RWPE1 (cell line): ENCODE measurements at regions not wholly inside any gene's neighbourhood (a gene's known extent, or its start where the extent isn't known, plus 50 kb on each side); places are given as distances from the start of the nearest gene placed in this dataset.

ENCODE experiments used
- CTCF ChIA-PET: fragments of 350-600 bp; sonication (Branson Sonifier 250); formaldehyde crosslinking; extraction: SDS; loops from one replicate; lab custom pipeline; 2021; lab: Yijun Ruan, JAX
- POLR2A ChIA-PET: fragments of 400-600 bp; formaldehyde crosslinking; extraction: SDS; loops from one replicate; lab custom pipeline; 2020; ENCODE audit warnings: antibody characterized with exemption; ENCODE audit not compliant: low non-redundant PET; lab: Yijun Ruan, JAX
- DNase-seq: peaks from one replicate; pipeline ENCODE4 v3.0.0; 2012; ENCODE audit warnings: low spot score
- H3K27ac ChIP-seq: fragments of 450-650 bp; 2 replicates; pipeline ENCODE4 v1.5.1; 2017
- CTCF ChIP-seq: fragments of 450-650 bp; conservative IDR thresholded peaks from 2 replicates; pipeline ENCODE4 v1.5.1; 2017; ENCODE audit warnings: low read depth, mild to moderate bottlenecking

DNA sequence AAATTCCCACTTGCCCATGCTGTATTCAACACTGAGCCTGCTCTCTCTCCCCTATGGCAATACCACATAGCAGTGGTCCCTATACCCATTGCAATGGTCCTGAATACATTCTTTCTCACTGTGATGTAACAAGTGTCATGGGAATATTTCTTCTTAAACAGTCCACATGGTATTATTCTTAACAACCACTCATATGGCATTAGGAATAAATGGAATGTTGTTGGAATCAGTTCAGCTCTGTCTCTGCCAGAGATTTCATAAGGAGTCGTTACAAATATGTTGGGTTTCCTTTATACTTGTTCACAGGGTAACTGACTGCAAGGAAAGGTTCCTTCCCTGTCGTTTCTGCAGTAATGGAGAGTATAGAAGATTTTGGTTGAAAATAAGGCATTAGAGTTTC is 128.3 kb upstream of the SPATA13 start:
- POLR2A ChIA-PET = no interaction called here

GRCh38 chr13:24032674-24033073 is 127.8 kb upstream of the SPATA13 start:
- CTCF ChIA-PET = interaction anchor here (1.1 kb wide), 1 partner anchor 13 kb away, joined by 4 read pairs; no protein-coding TSS in a partner anchor
- TF ChIP-seq CTCF = no peak
- POLR2A ChIA-PET = no interaction called here
- no peak for DNase-seq
- H3K27ac ChIP-seq = no peak overlapping the region

More for the DNA sequence above, 128.3 kb upstream of the SPATA13 start:
- TF ChIP-seq CTCF = no peak
- CTCF ChIA-PET = no interaction called here
- no peak for DNase-seq
- H3K27ac ChIP-seq = no peak overlapping the region

GRCh38 chr13:24033527-24034302 is 126.8 kb upstream of the SPATA13 start:
- no peak for TF ChIP-seq CTCF
- ChIA-PET CTCF (interaction anchor here (0.7 to 1.1 kb wide), 2 partner anchors 14 to 192 kb away, joined by 3 to 4 read pairs; no protein-coding TSS in a partner anchor), POLR2A (no interaction called here)
- no peak for DNase-seq
- no peak overlapping the region for H3K27ac ChIP-seq

GRCh38 chr13:24035411-24035810 is 125.1 kb upstream of the SPATA13 start:
- TF ChIP-seq CTCF = no peak
- POLR2A ChIA-PET = no interaction called here
- no peak overlapping the region for H3K27ac ChIP-seq
- CTCF ChIA-PET = interaction anchor here (0.8 kb wide), 1 partner anchor 232 kb away, joined by 6 read pairs; no protein-coding TSS in a partner anchor
- DNase-seq = no peak

- POLR2A ChIA-PET = no interaction called here
- no peak overlapping the region for H3K27ac ChIP-seq
- no peak for DNase-seq
Observed at GRCh38 chr13:24036115-24036514, 124.4 kb upstream of the SPATA13 start.

DNA sequence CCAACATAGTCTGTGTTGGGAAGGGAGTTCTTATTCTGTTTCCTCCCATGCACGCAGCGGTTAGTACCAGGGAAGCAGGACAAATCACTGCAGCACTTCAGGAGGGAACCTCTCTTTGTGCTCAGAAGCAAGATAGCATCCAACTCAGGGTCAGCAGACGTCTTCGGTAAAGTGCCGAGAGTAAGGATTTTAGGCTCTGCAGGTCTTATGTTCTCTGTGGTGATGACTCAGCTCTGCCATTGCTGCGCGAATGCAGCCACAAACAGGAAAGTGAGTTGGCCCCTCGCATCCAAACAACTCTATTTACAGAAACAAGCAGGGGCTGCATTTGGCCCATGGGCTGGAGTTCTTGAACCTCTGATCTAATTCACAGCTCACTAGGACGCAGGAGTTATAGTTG is 122.1 kb upstream of the SPATA13 start:
- ChIA-PET CTCF (no interaction called here), POLR2A (no interaction called here)
- no peak for DNase-seq
- no peak for TF ChIP-seq CTCF
- H3K27ac ChIP-seq = no peak overlapping the region

More at GRCh38 chr13:24036115-24036514, 124.4 kb upstream of the SPATA13 start:
- CTCF ChIA-PET = no interaction called here
- no peak for TF ChIP-seq CTCF
